GM12878 (cell line): ENCODE measurements at regions not wholly inside any gene's neighbourhood (a gene's known extent, or its start where the extent isn't known, plus 50 kb on each side); places are given as distances from the start of the nearest gene placed in this dataset.

ENCODE experiments used
- ATAC-seq: fragments of 200-7000 bp; cut with Tn5 transposase; 3 replicates; pipeline ENCODE4 v1.9.1; 2020; ENCODE audit warnings: mild to moderate bottlenecking, moderate library complexity
- BruUV-seq: library from RNA; stranded (reverse); fragments of 400-500 nt; replicated peaks from 2 replicates; lab custom pipeline; 2021; lab: Mats Ljungman, UMichigan
- CTCF ChIA-PET: fragments of 300-600 bp; sonication (Branson Sonifier 250); formaldehyde crosslinking; extraction: SDS; loops from one replicate; lab custom pipeline; 2021; ENCODE audit warnings: inconsistent platforms; lab: Yijun Ruan, JAX
- POLR2A ChIA-PET: fragments of 350-600 bp; formaldehyde crosslinking; extraction: SDS; loops from one replicate; lab custom pipeline; 2021; ENCODE audit warnings: inconsistent platforms; lab: Charles Lee
- RAD21 ChIA-PET: fragments of 300-600 bp; sonication (Branson Sonifier 250); formaldehyde crosslinking; loops from one replicate; lab custom pipeline; 2023; ENCODE audit warnings: antibody characterized with exemption; ENCODE audit not compliant: unreplicated experiment; lab: Charles Lee
- SMC1A ChIA-PET: fragments of 300-600 bp; sonication (Branson Sonifier 250); formaldehyde crosslinking; loops from one replicate; lab custom pipeline; 2023; ENCODE audit not compliant: unreplicated experiment, uncharacterized antibody; lab: Charles Lee
- DNase-seq: peaks from one replicate; pipeline ENCODE4 v3.0.0-alpha.2; 2011; ENCODE audit warnings: low read depth, low spot score
- FAIRE-seq: peaks from 3 replicates; lab custom pipeline; 2011; peaks lifted over from hg19 to GRCh38; lab: Jason Lieb, UNC
- H2AFZ ChIP-seq: 2 replicates; pipeline ENCODE4 v1.6.0; 2011; ENCODE audit warnings: low read depth, low read length, control low read depth; ENCODE audit not compliant: control insufficient read depth
- H3K27ac ChIP-seq: 2 replicates; pipeline ENCODE4 v1.5.1; 2011; ENCODE audit warnings: control low read depth; ENCODE audit not compliant: control insufficient read depth, insufficient read depth
- H3K27me3 ChIP-seq, 2 experiments: replicated peaks in 1 of 2; 2 replicates each; pipeline versions ENCODE4 v1.6.0 to v1.6.1; 2011; ENCODE audit warnings: low read length in 1 of 2; ENCODE audit not compliant: control insufficient read depth in 2 of 2, insufficient read depth in 2 of 2
- H3K36me3 ChIP-seq, 2 experiments: 2 replicates each; pipeline ENCODE4 v1.5.1; 2011; ENCODE audit warnings: low read length in 1 of 2; ENCODE audit not compliant: control insufficient read depth in 2 of 2, insufficient read depth in 2 of 2
- H3K4me1 ChIP-seq: 2 replicates; pipeline ENCODE4 v1.6.1; 2011; ENCODE audit warnings: mild to moderate bottlenecking, low read length, moderate library complexity, mixed read lengths; ENCODE audit not compliant: control insufficient read depth, insufficient read depth
- H3K4me2 ChIP-seq: 2 replicates; pipeline ENCODE4 v1.6.0; 2011; ENCODE audit warnings: control low read depth; ENCODE audit not compliant: control insufficient read depth, insufficient read depth
- H3K4me3 ChIP-seq: fragments of 200-600 bp; sonication (generic); 2 replicates; pipeline ENCODE4 v1.5.1; 2016
- H3K79me2 ChIP-seq: 2 replicates; pipeline ENCODE4 v1.6.0; 2011; ENCODE audit warnings: low read length; ENCODE audit not compliant: control insufficient read depth, insufficient read depth
- H3K9ac ChIP-seq: 2 replicates; pipeline ENCODE4 v1.8.0; 2011; ENCODE audit warnings: low read length, control low read depth, mixed read lengths; ENCODE audit not compliant: control insufficient read depth, insufficient read depth
- H3K9me3 ChIP-seq: replicated peaks from 3 replicates; pipeline ENCODE4 v1.5.1; 2011; ENCODE audit warnings: mild to moderate bottlenecking, low read length; ENCODE audit not compliant: control insufficient read depth, insufficient read depth
- H4K20me1 ChIP-seq: 2 replicates; pipeline ENCODE4 v1.6.0; 2011; ENCODE audit not compliant: control insufficient read depth, insufficient read depth
- BMI1 ChIP-seq: fragments of 450-650 bp; IDR thresholded peaks from 2 replicates; pipeline ENCODE4 v1.6.1; 2016; ENCODE audit warnings: mild to moderate bottlenecking, moderate library complexity, borderline replicate concordance
- CBFB ChIP-seq: IDR thresholded peaks from 2 replicates; pipeline ENCODE4 v1.6.1; 2016; ENCODE audit warnings: antibody characterized with exemption, low read depth
- CEBPB ChIP-seq, 2 experiments: fragments of 150-350 bp in 1 of 2; IDR thresholded peaks; 2 replicates each; pipeline ENCODE4 v1.6.1; 2012 to 2014; ENCODE audit warnings: low read depth in 2 of 2, low read length in 2 of 2, borderline replicate concordance in 1 of 2, inconsistent platforms in 1 of 2
- CHD1 ChIP-seq: IDR thresholded peaks from 2 replicates; pipeline ENCODE4 v1.6.1; 2012; ENCODE audit warnings: low read depth, low read length, improper control_type of control experiment
- CREB1 ChIP-seq: IDR thresholded peaks from 2 replicates; pipeline ENCODE4 v1.6.1; 2012; ENCODE audit warnings: low read depth, mild to moderate bottlenecking, inconsistent platforms
- FOXK2 ChIP-seq: fragments of 450-650 bp; IDR thresholded peaks from 2 replicates; pipeline ENCODE4 v1.6.1; 2017; ENCODE audit warnings: mild to moderate bottlenecking, moderate library complexity
- HCFC1 ChIP-seq: fragments of 150-350 bp; IDR thresholded peaks from 2 replicates; pipeline ENCODE4 v1.6.1; 2014; ENCODE audit warnings: low read length
- RAD21 ChIP-seq: IDR thresholded peaks from 2 replicates; pipeline ENCODE4 v1.6.1; 2011; ENCODE audit warnings: mild to moderate bottlenecking, low read depth, low read length, moderate library complexity; ENCODE audit not compliant: insufficient read depth
- RELA ChIP-seq: fragments of 450-650 bp; IDR thresholded peaks from 2 replicates; pipeline ENCODE4 v1.8.0; 2014; ENCODE audit warnings: borderline replicate concordance; ENCODE audit not compliant: partially characterized antibody
- REST ChIP-seq: IDR thresholded peaks from 2 replicates; pipeline ENCODE4 v1.6.1; 2012; ENCODE audit warnings: mild to moderate bottlenecking, low read depth, low read length
- SREBF1 ChIP-seq: IDR thresholded peaks from 2 replicates; pipeline ENCODE4 v1.6.1; 2012; ENCODE audit warnings: mild to moderate bottlenecking, low read length
- WRNIP1 ChIP-seq: IDR thresholded peaks from 2 replicates; pipeline ENCODE4 v1.6.1; 2011; ENCODE audit warnings: low read depth, low read length, improper control_type of control experiment, borderline replicate concordance
- WGBS: methylation state at CpG from one replicate; pipeline ENCODE4 v1.1.6; 2016; ENCODE audit warnings: low lambda C conversion rate; ENCODE audit not compliant: insufficient replicate concordance, insufficient coverage; ENCODE audit errors: missing lambda C conversion rate; 5-methylcytosine and 5-hydroxymethylcytosine counted together
- in situ Hi-C: fragments of 300-500 bp; cut with MboI; formaldehyde crosslinking; loops from 9 replicates; pipeline ENCODE4 v1.14.3; 2018; ENCODE audit warnings: mixed read lengths
- intact Hi-C: fragments of 100-400 bp; cut with micrococcal nuclease; formaldehyde crosslinking; loops from one replicate; pipeline ENCODE4 v1.14.2; 2022; ENCODE audit not compliant: unreplicated experiment

GRCh38 chr7:153696242-153696641 lies 356.0 kb upstream of the DPP6 start (continued):
- no peak for TF ChIP-seq HCFC1

- no peak for FAIRE-seq
- ChIA-PET CTCF (no interaction called here), POLR2A (no interaction called here), SMC1A (no interaction called here), RAD21 (no interaction called here)
- no TSS peak for BruUV-seq
- Histone ChIP-seq H3K9me3 (no peaks in the 10 kb centered on the region; the same call in 2 of the 3 replicates), H3K4me1 (no peaks in the 10 kb centered on the region), H2AFZ (no peak overlapping the region), H3K4me2 (no peak overlapping the region), H3K4me3 (no peak overlapping the region), H3K36me3 (no peaks in the 10 kb centered on the region; a peak in 1 of 4 replicates), H3K9ac (no peak overlapping the region), H3K27me3 (no peaks in the 10 kb centered on the region), H3K27ac (no peak overlapping the region), H3K79me2 (no peaks in the 10 kb centered on the region), H4K20me1 (no peaks in the 10 kb centered on the region)
- in situ Hi-C loops (no loop called here), intact Hi-C loops (no loop called here)
- ATAC-seq = no peak
- WGBS = 55% methylated on average over 10 of the region's 10 CpGs
- no peak for DNase-seq
- TF ChIP-seq BMI1 (no peak), CHD1 (no peak), FOXK2 (no peak), REST (no peak), CREB1 (no peak), CEBPB (IDR thresholded peaks at IDR 0.05; ENCODE audit: borderline replicate concordance in 1 of 2, low read depth in 2 of 2, low read length in 2 of 2) (no peak), RAD21 (no peak), HCFC1 (no peak), SREBF1 (no peak), WRNIP1 (no peak), CBFB (no peak), RELA (no peak)
These were observed 354.2 kb upstream of the DPP6 start for GRCh38 chr7:153698046-153698445.
